Activated CD8-positive, alpha-beta T cell treated with anti-CD3 and anti-CD28 coated beads for 36 hours (primary cell): ENCODE measurements at regions not wholly inside any gene's neighbourhood (a gene's known extent, or its start where the extent isn't known, plus 50 kb on each side); places are given as distances from the start of the nearest gene placed in this dataset.

Experiments
- ATAC-seq: fragments of 200-7000 bp; cut with Tn5 transposase; one replicate; pipeline ENCODE4 v1.10.0; 2021; ENCODE audit warnings: mild to moderate bottlenecking, moderate library complexity
- CTCF ChIA-PET: fragments of 350-600 bp; sonication (Branson Sonifier 250); formaldehyde crosslinking; loops from one replicate; lab custom pipeline; 2021; ENCODE audit warnings: antibody characterized with exemption; lab: Charles Lee
- POLR2A ChIA-PET: fragments of 350-600 bp; sonication (Branson Sonifier 250); formaldehyde crosslinking; loops from one replicate; lab custom pipeline; 2021; ENCODE audit warnings: antibody characterized with exemption; lab: Charles Lee
- DNase-seq: peaks from one replicate; pipeline ENCODE4 v3.0.0-alpha.2; 2020
- H3K27ac Mint-ChIP-seq: one replicate; pipeline ENCODE4 v1.8.0; 2021; ENCODE audit warnings: mild to moderate bottlenecking, mixed read lengths
- H3K27me3 Mint-ChIP-seq: one replicate; pipeline ENCODE4 v1.8.0; 2021; ENCODE audit warnings: mixed read lengths
- H3K36me3 Mint-ChIP-seq: one replicate; pipeline ENCODE4 v1.8.0; 2021; ENCODE audit warnings: low read depth, mixed read lengths
- H3K4me1 Mint-ChIP-seq: one replicate; pipeline ENCODE4 v1.8.0; 2021; ENCODE audit warnings: low read depth, mixed read lengths
- H3K4me3 Mint-ChIP-seq: one replicate; pipeline ENCODE4 v1.8.0; 2021; ENCODE audit warnings: mild to moderate bottlenecking, moderate library complexity, mixed read lengths
- H3K9me3 Mint-ChIP-seq: one replicate; pipeline ENCODE4 v1.8.0; 2021; ENCODE audit warnings: mixed read lengths
- intact Hi-C: fragments of 100-400 bp; cut with micrococcal nuclease; formaldehyde crosslinking; loops from one replicate; pipeline ENCODE4 v1.10.0; 2022
- TF ChIP-seq, protein P1 (sequence below): fragments of 200-600 bp; IDR thresholded peaks from one replicate; pipeline ENCODE4 v1.8.0; 2022; ENCODE audit warnings: antibody characterized with exemption, mild to moderate bottlenecking

DNA sequence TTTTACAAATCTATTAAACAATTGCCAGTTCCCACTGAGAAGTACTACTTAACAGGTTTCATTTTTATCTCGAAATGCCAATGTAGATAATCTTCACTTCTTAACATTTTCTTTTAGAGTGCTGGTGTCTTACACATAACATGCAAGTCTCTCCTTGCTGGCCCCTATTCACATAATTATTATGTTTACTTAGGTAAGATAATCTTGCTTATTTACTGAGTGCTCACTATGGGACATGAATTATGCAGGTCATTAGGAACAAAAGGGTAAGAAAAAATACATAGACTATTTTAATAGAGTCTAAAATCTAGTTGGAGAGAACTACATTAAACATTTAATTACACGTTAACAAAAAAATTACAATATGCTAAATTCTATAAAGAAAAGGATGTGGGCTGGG is 328.4 kb downstream of the PRR16 start:
- POLR2A ChIA-PET, result no interaction called here
- no peaks in the 10 kb centered on the region for H3K4me1 Mint-ChIP-seq
- H3K27ac Mint-ChIP-seq, result no peak overlapping the region
- no peak for DNase-seq
- peaks cover 1% of the 10 kb centered on the region for H3K9me3 Mint-ChIP-seq
- H3K4me3 Mint-ChIP-seq, result no peak overlapping the region
- H3K36me3 Mint-ChIP-seq, result no peaks in the 10 kb centered on the region
- H3K27me3 Mint-ChIP-seq, result no peaks in the 10 kb centered on the region
- CTCF ChIA-PET, result no interaction called here
- no peak for ATAC-seq
- TF ChIP-seq, protein P1, sequence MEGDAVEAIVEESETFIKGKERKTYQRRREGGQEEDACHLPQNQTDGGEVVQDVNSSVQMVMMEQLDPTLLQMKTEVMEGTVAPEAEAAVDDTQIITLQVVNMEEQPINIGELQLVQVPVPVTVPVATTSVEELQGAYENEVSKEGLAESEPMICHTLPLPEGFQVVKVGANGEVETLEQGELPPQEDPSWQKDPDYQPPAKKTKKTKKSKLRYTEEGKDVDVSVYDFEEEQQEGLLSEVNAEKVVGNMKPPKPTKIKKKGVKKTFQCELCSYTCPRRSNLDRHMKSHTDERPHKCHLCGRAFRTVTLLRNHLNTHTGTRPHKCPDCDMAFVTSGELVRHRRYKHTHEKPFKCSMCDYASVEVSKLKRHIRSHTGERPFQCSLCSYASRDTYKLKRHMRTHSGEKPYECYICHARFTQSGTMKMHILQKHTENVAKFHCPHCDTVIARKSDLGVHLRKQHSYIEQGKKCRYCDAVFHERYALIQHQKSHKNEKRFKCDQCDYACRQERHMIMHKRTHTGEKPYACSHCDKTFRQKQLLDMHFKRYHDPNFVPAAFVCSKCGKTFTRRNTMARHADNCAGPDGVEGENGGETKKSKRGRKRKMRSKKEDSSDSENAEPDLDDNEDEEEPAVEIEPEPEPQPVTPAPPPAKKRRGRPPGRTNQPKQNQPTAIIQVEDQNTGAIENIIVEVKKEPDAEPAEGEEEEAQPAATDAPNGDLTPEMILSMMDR, result no peak
- intact Hi-C loops, result no loop called here

DNA sequence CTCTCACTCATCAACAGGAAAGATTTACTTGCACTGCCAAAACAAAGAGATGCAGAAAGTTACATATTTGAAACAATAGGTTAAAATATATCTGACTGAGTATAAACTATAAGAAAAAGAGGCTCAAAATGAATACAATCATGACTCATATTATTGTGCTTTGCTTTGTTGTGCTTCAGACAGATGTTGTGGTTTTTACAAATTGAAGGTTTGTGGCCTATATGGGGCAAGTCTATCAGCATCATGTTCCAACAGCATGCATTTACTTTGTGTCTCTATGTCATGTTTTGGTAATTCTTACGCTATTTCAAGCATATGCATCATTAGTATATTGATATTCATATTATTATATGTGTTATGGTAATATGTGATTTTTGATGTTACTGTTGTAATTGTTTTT is 330.0 kb downstream of the PRR16 start:
- Mint-ChIP-seq H3K27me3 (no peaks in the 10 kb centered on the region), H3K9me3 (peaks cover 1% of the 10 kb centered on the region), H3K27ac (no peak overlapping the region), H3K4me3 (no peak overlapping the region), H3K4me1 (no peaks in the 10 kb centered on the region), H3K36me3 (no peaks in the 10 kb centered on the region)
- TF ChIP-seq, protein P1, result no peak
- ChIA-PET CTCF (no interaction called here), POLR2A (no interaction called here)
- ATAC-seq (no peak), DNase-seq (no peak)
- intact Hi-C loops, result no loop called here

DNA sequence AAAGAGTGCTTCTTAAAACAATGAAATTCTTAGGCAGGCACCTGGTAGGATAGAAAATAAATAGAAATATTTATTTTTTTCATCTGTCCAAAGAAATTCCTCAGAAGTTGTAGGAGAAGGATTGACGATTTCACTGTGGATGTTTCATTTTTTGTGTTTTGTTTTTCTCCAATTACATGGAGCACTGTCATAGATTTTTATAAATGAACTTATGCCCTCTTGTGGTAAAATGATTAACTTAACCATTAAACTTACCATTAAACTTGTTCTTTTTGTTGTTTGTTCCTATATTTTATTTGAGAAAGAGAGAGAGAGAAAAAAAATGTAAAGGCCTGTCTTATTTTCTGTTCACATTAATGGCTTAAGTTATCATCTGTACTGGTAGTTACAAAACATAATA is 339.2 kb downstream of the PRR16 start:
- intact Hi-C loops, result no loop called here
- H3K4me1 Mint-ChIP-seq, result no peaks in the 10 kb centered on the region
- ChIA-PET CTCF (no interaction called here), POLR2A (no interaction called here)
- H3K36me3 Mint-ChIP-seq, result no peaks in the 10 kb centered on the region
- ATAC-seq (no peak), DNase-seq (no peak)
- TF ChIP-seq, protein P1, result no peak
- H3K27ac Mint-ChIP-seq, result no peak overlapping the region
- no peaks in the 10 kb centered on the region for H3K9me3 Mint-ChIP-seq
- H3K4me3 Mint-ChIP-seq, result no peak overlapping the region
- H3K27me3 Mint-ChIP-seq, result no peaks in the 10 kb centered on the region

DNA sequence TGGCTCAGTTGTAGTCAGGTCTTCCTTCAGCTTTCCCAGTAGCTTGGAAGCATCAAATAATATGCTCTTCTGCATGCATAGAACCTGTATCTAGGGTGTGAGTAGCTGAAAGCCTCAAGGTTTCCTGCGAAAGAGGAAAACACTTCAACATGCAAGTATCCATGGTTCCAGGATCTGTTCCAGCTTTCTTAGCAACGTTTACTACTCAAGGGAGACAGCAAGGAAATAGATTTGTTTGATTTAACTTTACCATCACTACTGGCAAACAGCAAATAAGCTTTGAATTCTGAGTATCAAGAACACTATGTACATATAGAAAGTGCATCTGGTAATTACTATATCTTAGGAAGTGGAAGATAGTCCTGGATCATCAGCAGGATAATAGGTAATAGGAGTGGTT is 341.0 kb downstream of the PRR16 start:
- H3K4me1 Mint-ChIP-seq, result no peaks in the 10 kb centered on the region
- TF ChIP-seq, protein P1, result no peak
- no peaks in the 10 kb centered on the region for H3K27me3 Mint-ChIP-seq
- no peak overlapping the region for H3K27ac Mint-ChIP-seq
- ATAC-seq (no peak), DNase-seq (no peak)
- H3K4me3 Mint-ChIP-seq, result no peak overlapping the region
- ChIA-PET CTCF (no interaction called here), POLR2A (no interaction called here)
- H3K9me3 Mint-ChIP-seq, result no peaks in the 10 kb centered on the region
- intact Hi-C loops, result no loop called here
- H3K36me3 Mint-ChIP-seq, result no peaks in the 10 kb centered on the region

DNA sequence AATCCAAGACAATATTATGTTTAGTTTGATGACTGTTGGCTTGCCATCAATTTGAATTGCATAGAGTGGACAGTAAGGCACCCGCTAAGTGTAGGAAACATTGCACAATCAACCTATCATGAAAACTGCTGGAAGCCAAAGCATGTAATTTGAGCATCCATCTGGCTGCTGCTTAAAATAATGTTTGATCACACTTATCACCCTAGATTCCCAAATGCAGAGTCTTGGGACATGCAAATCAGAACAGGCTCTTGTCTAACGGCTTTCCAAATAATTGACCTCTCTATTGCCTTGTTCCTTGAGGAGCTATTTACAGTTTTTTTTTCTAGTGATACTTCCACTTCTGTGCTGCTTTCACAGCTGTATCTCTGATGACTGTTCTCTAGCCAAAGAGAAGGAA is 342.1 kb downstream of the PRR16 start:
- Mint-ChIP-seq H3K4me3 (no peak overlapping the region), H3K9me3 (no peaks in the 10 kb centered on the region), H3K4me1 (no peaks in the 10 kb centered on the region), H3K36me3 (no peaks in the 10 kb centered on the region), H3K27me3 (no peaks in the 10 kb centered on the region), H3K27ac (no peak overlapping the region)
- no peak for DNase-seq
- TF ChIP-seq, protein P1, result no peak
- POLR2A ChIA-PET, result no interaction called here
- intact Hi-C loops, result no loop called here
- CTCF ChIA-PET, result no interaction called here
- ATAC-seq, result no peak
